Tibial artery (tissue), 4 donors: ENCODE measurements at regions not wholly inside any gene's neighbourhood (a gene's known extent, or its start where the extent isn't known, plus 50 kb on each side); places are given as distances from the start of the nearest gene placed in this dataset.

Source experiments
- DNase-seq, 2 donors: peaks; one replicate each; pipeline ENCODE4 v3.0.0-alpha.2; 2019
- H3K27ac ChIP-seq, 2 donors: fragments of 200-600 bp; sonication (generic) in 1 of 2; 1 replicate in 1 of 2; 2 replicates in 1 of 2; pipeline ENCODE4 v1.5.1; 2018 to 2019; ENCODE audit warnings: mild to moderate bottlenecking in 1 of 2
- H3K27me3 ChIP-seq, 2 donors: fragments of 200-600 bp; sonication (generic) in 1 of 2; one replicate each; pipeline versions ENCODE4 v1.5.1 to v1.6.0; 2016 to 2019
- H3K36me3 ChIP-seq, 3 donors: fragments of 200-600 bp; sonication (generic) in 2 of 3; one replicate each; pipeline ENCODE4 v1.5.1; 2016 to 2019; ENCODE audit warnings: mild to moderate bottlenecking in 2 of 3
- H3K4me1 ChIP-seq, 4 donors: fragments of 200-600 bp; sonication (generic) in 2 of 4; 1 replicate in 3 of 4; 2 replicates in 1 of 4; pipeline ENCODE4 v1.5.1; 2016 to 2019
- H3K4me3 ChIP-seq, 2 donors: fragments of 200-600 bp; sonication (generic) in 1 of 2; 1 replicate in 1 of 2; 2 replicates in 1 of 2; pipeline ENCODE4 v1.5.1; 2018 to 2019; ENCODE audit warnings: mild to moderate bottlenecking in 2 of 2
- H3K9me3 ChIP-seq, 3 donors: fragments of 200-600 bp; sonication (generic) in 1 of 3; one replicate each; pipeline ENCODE4 v1.5.1; 2016 to 2019
- intact Hi-C: fragments of 100-400 bp; cut with DNase I; formaldehyde crosslinking; loops from one replicate; pipeline ENCODE4 v1.15.0; 2023; ENCODE audit warnings: low total_unique reads
- TF ChIP-seq, protein P1 (sequence below), 2 experiments: fragments of 200-600 bp in 1 of 2; fragments of 450-650 bp in 1 of 2; IDR thresholded peaks; one replicate each; pipeline ENCODE4 v1.5.1; 2017 to 2019; ENCODE audit warnings: antibody characterized with exemption in 2 of 2, mild to moderate bottlenecking in 1 of 2, moderate library complexity in 1 of 2

DNA sequence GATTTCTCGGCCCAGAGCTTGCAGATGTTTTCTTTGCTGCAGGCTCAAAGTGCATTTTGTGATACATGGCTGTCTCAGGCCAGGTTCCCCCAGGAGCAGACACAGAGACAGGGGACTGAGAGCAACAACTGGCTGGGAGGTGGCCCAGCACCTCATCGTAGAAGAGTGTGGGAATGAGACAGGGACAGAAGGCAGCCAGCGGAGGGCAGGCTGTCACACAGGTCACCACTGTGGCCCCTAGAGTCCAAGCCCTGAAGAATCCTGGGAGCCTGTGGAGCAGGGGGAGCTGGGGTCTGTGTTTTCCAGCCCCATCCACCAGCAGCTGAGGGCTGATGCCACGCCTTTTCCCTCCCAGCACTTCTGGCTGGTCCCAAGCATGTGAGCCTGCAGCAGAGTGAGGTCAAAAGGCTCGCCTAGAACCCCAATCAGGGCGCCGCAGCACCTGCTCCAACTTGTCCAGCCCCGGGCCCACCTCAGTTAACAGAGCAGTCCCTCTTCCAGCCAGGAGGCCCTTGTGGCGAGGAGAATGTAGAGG is 723.8 kb downstream of the UQCRFS1 start:
- TF ChIP-seq, protein P1, sequence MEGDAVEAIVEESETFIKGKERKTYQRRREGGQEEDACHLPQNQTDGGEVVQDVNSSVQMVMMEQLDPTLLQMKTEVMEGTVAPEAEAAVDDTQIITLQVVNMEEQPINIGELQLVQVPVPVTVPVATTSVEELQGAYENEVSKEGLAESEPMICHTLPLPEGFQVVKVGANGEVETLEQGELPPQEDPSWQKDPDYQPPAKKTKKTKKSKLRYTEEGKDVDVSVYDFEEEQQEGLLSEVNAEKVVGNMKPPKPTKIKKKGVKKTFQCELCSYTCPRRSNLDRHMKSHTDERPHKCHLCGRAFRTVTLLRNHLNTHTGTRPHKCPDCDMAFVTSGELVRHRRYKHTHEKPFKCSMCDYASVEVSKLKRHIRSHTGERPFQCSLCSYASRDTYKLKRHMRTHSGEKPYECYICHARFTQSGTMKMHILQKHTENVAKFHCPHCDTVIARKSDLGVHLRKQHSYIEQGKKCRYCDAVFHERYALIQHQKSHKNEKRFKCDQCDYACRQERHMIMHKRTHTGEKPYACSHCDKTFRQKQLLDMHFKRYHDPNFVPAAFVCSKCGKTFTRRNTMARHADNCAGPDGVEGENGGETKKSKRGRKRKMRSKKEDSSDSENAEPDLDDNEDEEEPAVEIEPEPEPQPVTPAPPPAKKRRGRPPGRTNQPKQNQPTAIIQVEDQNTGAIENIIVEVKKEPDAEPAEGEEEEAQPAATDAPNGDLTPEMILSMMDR (IDR thresholded peaks at IDR 0.05): no peak
- no peaks in the 10 kb centered on the region for H3K9me3 ChIP-seq
- no peak overlapping the region for H3K4me3 ChIP-seq
- H3K36me3 ChIP-seq: no peaks in the 10 kb centered on the region
- no peak overlapping the region for H3K27ac ChIP-seq
- peaks cover 0 to 5% of the 10 kb centered on the region in 2 donors for H3K27me3 ChIP-seq
- DNase-seq: no peak
- no peaks in the 10 kb centered on the region for H3K4me1 ChIP-seq
- intact Hi-C loops: no loop called here

DNA sequence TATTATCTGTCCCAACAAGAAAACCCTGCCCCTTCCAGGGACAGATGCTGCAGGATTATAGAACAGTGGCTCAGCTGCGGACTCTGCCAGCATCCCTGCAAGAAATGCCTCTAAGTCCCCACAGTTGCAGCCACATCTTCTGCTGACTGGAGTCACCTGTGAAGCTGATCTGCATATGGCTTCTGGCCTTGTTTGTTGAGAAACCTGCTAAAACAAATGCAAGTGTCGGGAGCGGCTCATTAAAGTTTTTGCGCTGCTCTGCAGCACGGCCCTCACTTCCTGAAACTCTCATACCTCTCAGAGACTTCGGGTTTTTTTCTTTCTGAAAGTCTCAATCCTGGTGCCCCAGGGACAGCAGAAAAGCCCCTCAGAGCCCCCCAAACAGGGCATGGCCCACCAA is 725.0 kb downstream of the UQCRFS1 start:
- Histone ChIP-seq H3K4me3 (no peak overlapping the region), H3K36me3 (no peaks in the 10 kb centered on the region), H3K4me1 (no peaks in the 10 kb centered on the region), H3K9me3 (no peaks in the 10 kb centered on the region), H3K27ac (no peak overlapping the region), H3K27me3 (peaks cover 0 to 5% of the 10 kb centered on the region in 2 donors)
- TF ChIP-seq, protein P1 (IDR thresholded peaks at IDR 0.05): no peak
- intact Hi-C loops: no loop called here
- DNase-seq: no peak

DNA sequence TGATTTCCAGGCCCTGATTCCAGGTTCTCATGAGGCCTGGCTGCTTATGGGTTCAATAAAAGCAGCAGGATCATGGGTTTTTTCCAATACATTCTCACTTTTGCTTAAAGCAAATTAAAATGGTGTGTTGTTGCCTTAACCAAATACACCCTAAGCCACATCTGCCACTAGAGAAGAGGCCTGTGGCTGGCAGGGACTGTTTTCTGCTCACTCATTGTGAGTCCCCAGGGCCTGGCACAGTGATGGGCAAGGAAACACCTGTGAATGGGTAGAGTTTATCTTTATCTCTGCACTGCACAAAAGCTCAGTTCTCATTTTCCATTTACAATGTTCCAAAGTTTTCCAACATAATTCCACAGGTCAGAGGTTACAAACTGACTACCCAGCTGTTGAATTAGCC is 726.0 kb downstream of the UQCRFS1 start:
- Histone ChIP-seq H3K4me1 (no peaks in the 10 kb centered on the region), H3K9me3 (no peaks in the 10 kb centered on the region), H3K4me3 (no peak overlapping the region), H3K27me3 (peaks cover 0 to 5% of the 10 kb centered on the region in 2 donors), H3K27ac (no peak overlapping the region), H3K36me3 (no peaks in the 10 kb centered on the region)
- intact Hi-C loops: no loop called here
- no peak for DNase-seq
- TF ChIP-seq, protein P1 (IDR thresholded peaks at IDR 0.05): no peak

DNA sequence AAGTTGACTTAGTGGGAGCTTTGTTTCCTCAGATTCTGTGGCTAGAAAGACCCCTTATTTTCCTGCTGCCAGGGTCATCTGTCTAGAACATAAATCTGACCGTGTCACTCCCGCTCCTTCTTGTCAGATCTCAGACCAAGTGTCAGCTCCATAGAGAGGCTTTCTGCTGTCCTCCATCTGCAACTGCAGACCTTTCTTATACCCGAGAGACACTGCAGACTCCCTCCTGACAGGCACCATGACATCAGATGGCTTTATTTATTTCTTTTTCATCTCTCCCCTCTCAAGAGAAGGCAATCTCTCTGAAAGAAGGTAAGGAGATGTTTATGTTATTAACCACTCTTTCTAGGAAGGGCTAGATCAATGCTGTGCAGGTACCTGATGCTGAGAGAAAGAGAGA is 726.5 kb downstream of the UQCRFS1 start:
- DNase-seq: no peak
- Histone ChIP-seq H3K4me3 (no peak overlapping the region), H3K9me3 (no peaks in the 10 kb centered on the region), H3K4me1 (no peaks in the 10 kb centered on the region), H3K27ac (no peak overlapping the region), H3K27me3 (peaks cover 0 to 5% of the 10 kb centered on the region in 2 donors), H3K36me3 (no peaks in the 10 kb centered on the region)
- TF ChIP-seq, protein P1 (IDR thresholded peaks at IDR 0.05): no peak
- intact Hi-C loops: no loop called here

DNA sequence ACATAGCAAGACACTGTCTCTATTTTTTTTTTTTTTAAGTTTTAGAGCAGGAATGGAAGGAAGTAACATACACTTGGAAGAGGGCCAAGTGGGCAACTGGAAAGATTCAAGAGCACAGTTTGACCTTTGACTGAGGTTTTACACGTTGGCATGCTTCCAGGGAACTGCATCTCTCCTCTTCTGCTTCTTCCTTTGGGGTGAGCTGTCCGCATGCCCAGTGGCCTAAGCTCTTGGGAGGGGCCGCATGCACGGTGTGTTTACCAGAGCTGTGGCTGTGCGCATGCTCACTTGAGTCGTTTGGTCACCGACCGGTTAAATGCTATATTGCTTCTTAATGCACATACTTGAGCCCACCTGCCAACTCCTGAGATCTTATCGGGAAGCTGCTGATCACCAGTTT is 727.7 kb downstream of the UQCRFS1 start:
- Histone ChIP-seq H3K9me3 (no peaks in the 10 kb centered on the region), H3K4me3 (no peak overlapping the region), H3K36me3 (no peaks in the 10 kb centered on the region), H3K4me1 (no peaks in the 10 kb centered on the region), H3K27me3 (peaks cover 0 to 5% of the 10 kb centered on the region in 2 donors), H3K27ac (no peak overlapping the region)
- TF ChIP-seq, protein P1 (IDR thresholded peaks at IDR 0.05): no peak
- peak in 1 of 2 donors; percentile 36 for DNase-seq
- intact Hi-C loops: no loop called here

DNA sequence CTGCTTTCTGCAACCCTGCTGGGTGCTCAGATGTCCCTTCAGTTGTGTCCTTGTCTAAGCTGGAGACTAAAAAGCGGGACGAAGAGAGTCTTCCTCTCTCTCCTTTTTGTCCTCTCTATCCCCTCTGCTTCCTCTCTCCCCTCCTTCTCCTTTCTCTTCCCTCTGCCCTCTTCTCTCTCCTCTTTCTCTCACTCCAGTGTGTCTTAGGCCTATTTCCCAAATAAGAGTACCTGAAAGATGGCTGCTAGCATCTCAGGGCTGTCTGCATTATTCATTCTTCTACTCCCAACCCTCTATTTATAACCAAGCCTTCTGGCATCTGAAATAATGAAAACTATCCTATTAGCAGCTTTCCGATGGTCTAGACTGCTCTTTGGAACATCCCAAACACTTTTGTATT is 729.8 kb downstream of the UQCRFS1 start:
- TF ChIP-seq, protein P1 (IDR thresholded peaks at IDR 0.05): no peak
- intact Hi-C loops: no loop called here
- H3K36me3 ChIP-seq: no peaks in the 10 kb centered on the region

More for the DNA sequence above, 729.8 kb downstream of the UQCRFS1 start:
- Histone ChIP-seq H3K27me3 (no peaks in the 10 kb centered on the region), H3K9me3 (no peaks in the 10 kb centered on the region), H3K4me1 (no peaks in the 10 kb centered on the region), H3K4me3 (no peak overlapping the region), H3K27ac (no peak overlapping the region)
- DNase-seq: no peak
